ENCODE measurements at regions not wholly inside any gene's neighbourhood (a gene's known extent, or its start where the extent isn't known, plus 50 kb on each side); places are given as distances from the start of the nearest gene placed in this dataset.
"Not testable (repeated sequence)": the region's sequence is repeated elsewhere in the genome, so short reads cannot be mapped to it uniquely, and the experiment has no call there.

- TF ChIP-seq, protein P1, sequence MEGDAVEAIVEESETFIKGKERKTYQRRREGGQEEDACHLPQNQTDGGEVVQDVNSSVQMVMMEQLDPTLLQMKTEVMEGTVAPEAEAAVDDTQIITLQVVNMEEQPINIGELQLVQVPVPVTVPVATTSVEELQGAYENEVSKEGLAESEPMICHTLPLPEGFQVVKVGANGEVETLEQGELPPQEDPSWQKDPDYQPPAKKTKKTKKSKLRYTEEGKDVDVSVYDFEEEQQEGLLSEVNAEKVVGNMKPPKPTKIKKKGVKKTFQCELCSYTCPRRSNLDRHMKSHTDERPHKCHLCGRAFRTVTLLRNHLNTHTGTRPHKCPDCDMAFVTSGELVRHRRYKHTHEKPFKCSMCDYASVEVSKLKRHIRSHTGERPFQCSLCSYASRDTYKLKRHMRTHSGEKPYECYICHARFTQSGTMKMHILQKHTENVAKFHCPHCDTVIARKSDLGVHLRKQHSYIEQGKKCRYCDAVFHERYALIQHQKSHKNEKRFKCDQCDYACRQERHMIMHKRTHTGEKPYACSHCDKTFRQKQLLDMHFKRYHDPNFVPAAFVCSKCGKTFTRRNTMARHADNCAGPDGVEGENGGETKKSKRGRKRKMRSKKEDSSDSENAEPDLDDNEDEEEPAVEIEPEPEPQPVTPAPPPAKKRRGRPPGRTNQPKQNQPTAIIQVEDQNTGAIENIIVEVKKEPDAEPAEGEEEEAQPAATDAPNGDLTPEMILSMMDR (IDR thresholded peaks at IDR 0.05; ENCODE audit: poor library complexity, severe bottlenecking) = not testable (repeated sequence)
- not testable (repeated sequence) for TF ChIP-seq SMC3 (conservative IDR thresholded peaks at IDR 0.05; ENCODE audit: poor library complexity)
- TF ChIP-seq, protein P2, sequence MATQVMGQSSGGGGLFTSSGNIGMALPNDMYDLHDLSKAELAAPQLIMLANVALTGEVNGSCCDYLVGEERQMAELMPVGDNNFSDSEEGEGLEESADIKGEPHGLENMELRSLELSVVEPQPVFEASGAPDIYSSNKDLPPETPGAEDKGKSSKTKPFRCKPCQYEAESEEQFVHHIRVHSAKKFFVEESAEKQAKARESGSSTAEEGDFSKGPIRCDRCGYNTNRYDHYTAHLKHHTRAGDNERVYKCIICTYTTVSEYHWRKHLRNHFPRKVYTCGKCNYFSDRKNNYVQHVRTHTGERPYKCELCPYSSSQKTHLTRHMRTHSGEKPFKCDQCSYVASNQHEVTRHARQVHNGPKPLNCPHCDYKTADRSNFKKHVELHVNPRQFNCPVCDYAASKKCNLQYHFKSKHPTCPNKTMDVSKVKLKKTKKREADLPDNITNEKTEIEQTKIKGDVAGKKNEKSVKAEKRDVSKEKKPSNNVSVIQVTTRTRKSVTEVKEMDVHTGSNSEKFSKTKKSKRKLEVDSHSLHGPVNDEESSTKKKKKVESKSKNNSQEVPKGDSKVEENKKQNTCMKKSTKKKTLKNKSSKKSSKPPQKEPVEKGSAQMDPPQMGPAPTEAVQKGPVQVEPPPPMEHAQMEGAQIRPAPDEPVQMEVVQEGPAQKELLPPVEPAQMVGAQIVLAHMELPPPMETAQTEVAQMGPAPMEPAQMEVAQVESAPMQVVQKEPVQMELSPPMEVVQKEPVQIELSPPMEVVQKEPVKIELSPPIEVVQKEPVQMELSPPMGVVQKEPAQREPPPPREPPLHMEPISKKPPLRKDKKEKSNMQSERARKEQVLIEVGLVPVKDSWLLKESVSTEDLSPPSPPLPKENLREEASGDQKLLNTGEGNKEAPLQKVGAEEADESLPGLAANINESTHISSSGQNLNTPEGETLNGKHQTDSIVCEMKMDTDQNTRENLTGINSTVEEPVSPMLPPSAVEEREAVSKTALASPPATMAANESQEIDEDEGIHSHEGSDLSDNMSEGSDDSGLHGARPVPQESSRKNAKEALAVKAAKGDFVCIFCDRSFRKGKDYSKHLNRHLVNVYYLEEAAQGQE (IDR thresholded peaks at IDR 0.05; ENCODE audit: borderline replicate concordance) = not testable (repeated sequence)
Measured at GRCh38 chr16:29113446-29113845, 128.6 kb downstream of the LAT start.
